Kidney epithelial cell (primary cell): ENCODE measurements at regions not wholly inside any gene's neighbourhood (a gene's known extent, or its start where the extent isn't known, plus 50 kb on each side); places are given as distances from the start of the nearest gene placed in this dataset.

Experiments
- DNase-seq: peaks from one replicate; pipeline ENCODE4 v3.0.0-alpha.2; 2010; ENCODE audit warnings: low read depth
- H3K27me3 ChIP-seq: 2 replicates; pipeline ENCODE4 v1.6.0; 2011; ENCODE audit warnings: low read length; ENCODE audit not compliant: control insufficient read depth, insufficient read depth
- H3K36me3 ChIP-seq: 2 replicates; pipeline ENCODE4 v1.5.1; 2011; ENCODE audit warnings: low read length; ENCODE audit not compliant: control insufficient read depth, insufficient read depth
- H3K4me3 ChIP-seq: 2 replicates; pipeline ENCODE4 v1.5.1; 2011; ENCODE audit warnings: low read depth, mild to moderate bottlenecking, control low read depth, low read length
- TF ChIP-seq, protein P1 (sequence below): IDR thresholded peaks from 2 replicates; pipeline ENCODE4 v1.5.1; 2011; ENCODE audit warnings: mild to moderate bottlenecking, moderate library complexity, low read length, control low read depth, inconsistent platforms; ENCODE audit not compliant: insufficient read depth, poor library complexity, severe bottlenecking

DNA sequence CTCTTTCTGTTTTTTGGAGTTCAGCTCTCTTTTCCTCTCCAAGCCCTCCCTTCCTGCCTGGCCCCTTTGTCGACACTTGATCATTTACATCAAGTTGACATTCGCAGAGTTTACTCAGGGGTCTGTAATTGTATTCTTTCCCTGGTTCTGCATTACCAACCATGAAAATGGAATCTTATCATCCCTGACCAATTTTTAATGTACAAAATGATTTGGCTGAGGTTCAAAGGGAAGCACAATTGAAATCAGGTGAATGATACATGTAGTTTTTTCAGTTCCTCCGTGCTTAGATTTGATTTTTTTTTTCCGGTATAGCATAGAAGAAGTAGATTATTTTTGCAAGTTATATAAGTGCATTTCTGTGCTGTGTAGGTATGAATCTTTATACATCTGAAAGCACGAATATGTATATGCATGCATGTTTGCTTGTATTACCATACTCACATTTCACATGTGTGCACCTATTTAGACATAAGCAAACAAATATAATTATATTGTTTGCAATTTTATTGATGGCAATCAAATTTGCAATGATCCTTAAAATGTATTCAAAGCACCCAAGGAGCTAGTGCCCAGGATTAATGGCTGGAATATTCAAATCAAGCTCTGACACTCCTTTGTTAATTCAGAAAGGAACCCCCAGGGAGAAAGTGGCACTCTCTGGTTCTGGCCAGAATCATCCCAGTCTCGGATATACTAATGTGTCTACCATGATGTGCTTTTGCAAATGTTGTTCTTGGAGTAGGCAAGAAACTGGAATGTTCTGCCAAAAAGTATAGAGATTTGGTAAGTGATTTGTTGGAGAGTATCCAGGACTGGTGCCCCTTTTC lies 189.3 kb downstream of the VRK1 start:
- Histone ChIP-seq H3K36me3 (no peaks in the 10 kb centered on the region), H3K4me3 (no peak overlapping the region), H3K27me3 (no peaks in the 10 kb centered on the region)
- DNase-seq = no peak
- TF ChIP-seq, protein P1, sequence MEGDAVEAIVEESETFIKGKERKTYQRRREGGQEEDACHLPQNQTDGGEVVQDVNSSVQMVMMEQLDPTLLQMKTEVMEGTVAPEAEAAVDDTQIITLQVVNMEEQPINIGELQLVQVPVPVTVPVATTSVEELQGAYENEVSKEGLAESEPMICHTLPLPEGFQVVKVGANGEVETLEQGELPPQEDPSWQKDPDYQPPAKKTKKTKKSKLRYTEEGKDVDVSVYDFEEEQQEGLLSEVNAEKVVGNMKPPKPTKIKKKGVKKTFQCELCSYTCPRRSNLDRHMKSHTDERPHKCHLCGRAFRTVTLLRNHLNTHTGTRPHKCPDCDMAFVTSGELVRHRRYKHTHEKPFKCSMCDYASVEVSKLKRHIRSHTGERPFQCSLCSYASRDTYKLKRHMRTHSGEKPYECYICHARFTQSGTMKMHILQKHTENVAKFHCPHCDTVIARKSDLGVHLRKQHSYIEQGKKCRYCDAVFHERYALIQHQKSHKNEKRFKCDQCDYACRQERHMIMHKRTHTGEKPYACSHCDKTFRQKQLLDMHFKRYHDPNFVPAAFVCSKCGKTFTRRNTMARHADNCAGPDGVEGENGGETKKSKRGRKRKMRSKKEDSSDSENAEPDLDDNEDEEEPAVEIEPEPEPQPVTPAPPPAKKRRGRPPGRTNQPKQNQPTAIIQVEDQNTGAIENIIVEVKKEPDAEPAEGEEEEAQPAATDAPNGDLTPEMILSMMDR = no peak

- no peak for DNase-seq
- no peaks in the 10 kb centered on the region for H3K27me3 ChIP-seq
- TF ChIP-seq, protein P1 = no peak
- no peak overlapping the region for H3K4me3 ChIP-seq
- H3K36me3 ChIP-seq = no peaks in the 10 kb centered on the region
These were observed 189.9 kb downstream of the VRK1 start for GRCh38 chr14:96987086-96987474.

GRCh38 chr14:96987771-96988170 lies 190.6 kb downstream of the VRK1 start:
- H3K27me3 ChIP-seq = no peaks in the 10 kb centered on the region
- no peaks in the 10 kb centered on the region for H3K36me3 ChIP-seq
- no peak overlapping the region for H3K4me3 ChIP-seq
- TF ChIP-seq, protein P1 = no peak
- DNase-seq = no peak

GRCh38 chr14:96989306-96989705 lies 192.1 kb downstream of the VRK1 start:
- Histone ChIP-seq H3K36me3 (no peaks in the 10 kb centered on the region), H3K27me3 (no peaks in the 10 kb centered on the region), H3K4me3 (no peak overlapping the region)
- TF ChIP-seq, protein P1 = no peak
- no peak for DNase-seq

- Histone ChIP-seq H3K36me3 (no peaks in the 10 kb centered on the region), H3K4me3 (no peak overlapping the region), H3K27me3 (no peaks in the 10 kb centered on the region)
- DNase-seq = no peak
- TF ChIP-seq, protein P1 = no peak
These were observed 194.0 kb downstream of the VRK1 start for GRCh38 chr14:96991226-96991625.

DNA sequence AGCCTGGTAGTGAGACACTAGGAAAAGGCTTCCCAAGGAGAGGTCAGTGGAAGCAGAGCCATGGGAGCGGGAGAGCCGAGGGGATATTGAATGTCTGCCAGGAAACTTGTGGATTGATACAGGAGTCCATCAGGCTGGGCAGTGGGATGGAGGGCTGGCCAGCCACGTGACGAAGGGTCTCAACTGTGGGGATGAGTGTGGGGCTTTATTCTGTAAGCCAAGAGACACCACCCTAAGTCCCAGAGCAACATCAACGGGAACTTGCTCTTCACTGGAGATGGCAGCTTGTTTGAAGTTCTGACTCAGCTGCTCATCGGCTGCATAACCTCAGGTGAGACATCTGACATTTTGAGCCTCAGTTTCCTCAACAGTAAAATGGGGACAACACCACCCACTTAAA lies 197.8 kb downstream of the VRK1 start:
- no peaks in the 10 kb centered on the region for H3K36me3 ChIP-seq
- no peak for DNase-seq
- no peak overlapping the region for H3K4me3 ChIP-seq
- H3K27me3 ChIP-seq = no peaks in the 10 kb centered on the region
- TF ChIP-seq, protein P1 = no peak
